Lung (tissue), 10 donors: ENCODE measurements at regions not wholly inside any gene's neighbourhood (a gene's known extent, or its start where the extent isn't known, plus 50 kb on each side); places are given as distances from the start of the nearest gene placed in this dataset. TPM values are rescaled to one million over a fixed set of nuclear protein-coding genes. Genes with fewer than 3 reads are reported as not detected.
"Not testable (repeated sequence)": the region's sequence is repeated elsewhere in the genome, so short reads cannot be mapped to it uniquely, and the experiment has no call there.

Experiments
- ATAC-seq: fragments of 200-7000 bp; cut with Tn5 transposase; one replicate; pipeline ENCODE4 v1.9.1; 2020; ENCODE audit warnings: moderate number of reproducible peaks; ENCODE audit not compliant: insufficient read depth, low FRiP score
- DNase-seq, 3 donors: peaks; one replicate each; pipeline ENCODE4 v3.0.0-alpha.2; 2013 to 2017
- H3K27ac ChIP-seq, 2 donors: one replicate each; pipeline ENCODE4 v1.5.1; 2013; ENCODE audit warnings: mild to moderate bottlenecking in 2 of 2, moderate library complexity in 2 of 2, control low read depth in 1 of 2, inconsistent platforms in 1 of 2, low read depth in 1 of 2, low read length in 1 of 2
- H3K27me3 ChIP-seq, 3 donors: one replicate each; pipeline ENCODE4 v1.5.1; 2013; ENCODE audit warnings: low read length in 2 of 3; ENCODE audit not compliant: control insufficient read depth in 3 of 3, insufficient read depth in 3 of 3
- H3K36me3 ChIP-seq, 4 donors: one replicate each; pipeline ENCODE4 v1.5.1; 2013; ENCODE audit warnings: low read length in 4 of 4, mild to moderate bottlenecking in 1 of 4, moderate library complexity in 1 of 4; ENCODE audit not compliant: control insufficient read depth in 4 of 4, insufficient read depth in 4 of 4
- H3K4me1 ChIP-seq, 5 donors: one replicate each; pipeline ENCODE4 v1.5.1; 2013; ENCODE audit warnings: low read length in 5 of 5, mild to moderate bottlenecking in 2 of 5, moderate library complexity in 1 of 5; ENCODE audit not compliant: control insufficient read depth in 5 of 5, insufficient read depth in 5 of 5
- H3K4me3 ChIP-seq: one replicate; pipeline ENCODE4 v1.5.1; 2013; ENCODE audit warnings: mild to moderate bottlenecking, control low read depth, moderate library complexity
- H3K9ac ChIP-seq, 2 donors: one replicate each; pipeline ENCODE4 v1.5.1; 2013; ENCODE audit warnings: low read length in 2 of 2, control low read depth in 1 of 2; ENCODE audit not compliant: insufficient read depth in 1 of 2
- H3K9me3 ChIP-seq, 4 donors: one replicate each; pipeline ENCODE4 v1.5.1; 2013; ENCODE audit warnings: low read length in 3 of 4, mild to moderate bottlenecking in 1 of 4, moderate library complexity in 1 of 4; ENCODE audit not compliant: control insufficient read depth in 4 of 4, insufficient read depth in 3 of 4
- WGBS, 2 donors: extraction: QIAGEN DNeasy Blood & Tissue Kit; methylation state at CpG; one replicate each; pipeline ENCODE4 v1.1.7; 2013; 5-methylcytosine and 5-hydroxymethylcytosine counted together
- small RNA-seq: library from RNA; depleted of rRNA; stranded (forward); fragments of <200 nt; gene quantifications from one replicate; pipeline ENCODE3, GENCODE V24; 2014; ENCODE audit warnings: low replicate concordance
- donor health status: Bipolar disorder and iron deficiency.
- donor health status: healthy.
- donor health status: DM: yes; HTN: yes; CAD: no.

DNA sequence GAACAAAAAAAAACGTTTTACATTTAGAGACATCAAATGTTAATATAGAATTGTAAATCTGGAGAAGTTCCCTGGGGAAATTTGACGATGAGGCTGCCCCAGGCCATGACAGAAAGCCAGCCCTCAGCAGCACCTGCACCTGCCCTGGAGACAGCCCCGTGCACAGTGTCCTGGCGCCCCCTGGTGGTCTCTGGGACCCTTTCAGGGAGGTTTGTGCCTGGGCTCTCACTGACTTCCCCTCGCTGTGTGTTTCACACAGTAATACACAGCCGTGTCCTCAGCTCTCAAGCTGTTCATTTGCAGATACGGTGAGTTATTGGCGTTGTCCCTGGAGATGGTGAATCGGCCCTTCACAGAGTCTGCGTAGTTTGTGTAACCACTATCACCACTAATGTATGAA lies 385.1 kb downstream of the TP53TG3F start:
- not testable (repeated sequence) for H3K4me1 ChIP-seq, H3K9me3 ChIP-seq, H3K36me3 ChIP-seq, H3K4me3 ChIP-seq, H3K27ac ChIP-seq, H3K27me3 ChIP-seq, ATAC-seq, DNase-seq, H3K9ac ChIP-seq
- 40 to 47% methylated on average over 7 to 8 of the region's 10 CpGs for WGBS, 2 donors

Small RNA genes in the stretch of these regions (small RNA-seq; reads per million reads assigned to genes)
- not detected for gene AC136428.2
- gene ENPP7P13 = not detected
